ENCODE measurements at regions not wholly inside any gene's neighbourhood (a gene's known extent, or its start where the extent isn't known, plus 50 kb on each side); places are given as distances from the start of the nearest gene placed in this dataset.

DNA sequence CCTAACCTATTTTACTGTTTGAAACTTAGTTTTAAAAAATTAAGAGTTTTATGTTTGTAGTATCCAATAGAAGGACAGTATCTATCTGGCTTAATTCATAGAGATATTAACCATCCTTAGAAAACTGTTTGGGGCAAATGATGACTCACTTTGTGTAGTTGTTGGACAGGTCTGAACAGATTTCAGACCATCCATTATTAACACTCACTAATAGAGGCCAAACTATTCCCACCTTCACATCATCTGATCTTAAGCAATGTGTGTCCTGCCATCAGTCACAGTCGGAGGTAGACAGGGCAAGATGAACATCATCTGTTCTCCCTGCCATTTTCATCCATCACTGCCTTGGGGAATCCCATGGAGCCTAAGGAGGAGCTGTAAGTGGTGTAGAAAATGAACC lies 164.6 kb upstream of the DCC start:
- TF ChIP-seq, protein P1, sequence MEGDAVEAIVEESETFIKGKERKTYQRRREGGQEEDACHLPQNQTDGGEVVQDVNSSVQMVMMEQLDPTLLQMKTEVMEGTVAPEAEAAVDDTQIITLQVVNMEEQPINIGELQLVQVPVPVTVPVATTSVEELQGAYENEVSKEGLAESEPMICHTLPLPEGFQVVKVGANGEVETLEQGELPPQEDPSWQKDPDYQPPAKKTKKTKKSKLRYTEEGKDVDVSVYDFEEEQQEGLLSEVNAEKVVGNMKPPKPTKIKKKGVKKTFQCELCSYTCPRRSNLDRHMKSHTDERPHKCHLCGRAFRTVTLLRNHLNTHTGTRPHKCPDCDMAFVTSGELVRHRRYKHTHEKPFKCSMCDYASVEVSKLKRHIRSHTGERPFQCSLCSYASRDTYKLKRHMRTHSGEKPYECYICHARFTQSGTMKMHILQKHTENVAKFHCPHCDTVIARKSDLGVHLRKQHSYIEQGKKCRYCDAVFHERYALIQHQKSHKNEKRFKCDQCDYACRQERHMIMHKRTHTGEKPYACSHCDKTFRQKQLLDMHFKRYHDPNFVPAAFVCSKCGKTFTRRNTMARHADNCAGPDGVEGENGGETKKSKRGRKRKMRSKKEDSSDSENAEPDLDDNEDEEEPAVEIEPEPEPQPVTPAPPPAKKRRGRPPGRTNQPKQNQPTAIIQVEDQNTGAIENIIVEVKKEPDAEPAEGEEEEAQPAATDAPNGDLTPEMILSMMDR (IDR thresholded peaks at IDR 0.05; ENCODE audit: low read depth, low read length): no peak
- in situ Hi-C loops (cut with HindIII; ENCODE audit: low sequenced_read_pairs): no loop called here
- H3K4me3 ChIP-seq (ENCODE audit: low read depth, low read length): no peak overlapping the region
- DNase-seq (ENCODE audit: low read depth, low spot score): no peak

DNA sequence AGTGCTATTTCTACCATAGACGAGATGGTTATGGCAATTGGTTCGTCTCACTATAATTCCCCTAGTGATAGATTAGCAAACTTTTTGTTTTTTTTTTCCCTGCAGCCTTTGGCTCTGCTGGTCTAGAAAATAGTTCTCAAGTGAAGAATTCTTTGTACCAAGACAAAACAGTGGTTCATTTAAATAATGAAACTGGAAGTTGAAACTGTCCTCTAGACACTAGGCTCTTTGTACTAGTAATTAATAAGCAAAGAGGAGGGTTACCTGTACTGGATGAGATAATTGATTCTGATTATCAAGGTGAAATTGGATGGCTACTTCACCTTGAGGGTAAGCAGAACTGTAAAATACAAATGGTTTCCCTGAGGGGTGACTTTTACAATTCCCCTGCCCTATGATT lies 156.9 kb upstream of the DCC start:
- in situ Hi-C loops (cut with HindIII; ENCODE audit: low sequenced_read_pairs): no loop called here
- TF ChIP-seq, protein P1 (IDR thresholded peaks at IDR 0.05; ENCODE audit: low read depth, low read length): no peak

DNA sequence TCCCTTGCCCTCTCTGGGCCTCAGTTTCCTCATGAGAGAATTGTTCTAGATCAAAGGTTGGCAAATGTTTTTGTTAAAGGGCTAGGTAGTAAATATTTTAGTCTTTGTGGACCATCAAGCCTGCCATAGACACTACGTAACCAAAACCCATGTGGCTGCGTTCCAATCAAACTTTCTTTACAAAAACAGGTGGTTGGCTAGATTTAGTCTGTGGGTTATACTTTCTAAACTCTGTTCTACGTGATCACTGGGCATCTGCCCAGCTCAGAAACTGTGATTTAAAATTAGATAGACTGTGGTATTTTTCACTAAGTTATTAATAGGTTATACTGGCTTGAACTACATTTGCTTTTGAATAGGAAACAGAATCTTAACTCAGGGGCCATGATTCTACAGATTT lies 149.8 kb upstream of the DCC start:
- in situ Hi-C loops (cut with HindIII; ENCODE audit: low sequenced_read_pairs): no loop called here
- TF ChIP-seq, protein P1 (IDR thresholded peaks at IDR 0.05; ENCODE audit: low read depth, low read length): no peak
- H3K4me3 ChIP-seq (ENCODE audit: low read depth, low read length): no peak overlapping the region
- no peak for DNase-seq (ENCODE audit: low read depth, low spot score)

More for the DNA sequence above, 156.9 kb upstream of the DCC start:
- H3K4me3 ChIP-seq (ENCODE audit: low read depth, low read length): no peak overlapping the region
- no peak for DNase-seq (ENCODE audit: low read depth, low spot score)

DNA sequence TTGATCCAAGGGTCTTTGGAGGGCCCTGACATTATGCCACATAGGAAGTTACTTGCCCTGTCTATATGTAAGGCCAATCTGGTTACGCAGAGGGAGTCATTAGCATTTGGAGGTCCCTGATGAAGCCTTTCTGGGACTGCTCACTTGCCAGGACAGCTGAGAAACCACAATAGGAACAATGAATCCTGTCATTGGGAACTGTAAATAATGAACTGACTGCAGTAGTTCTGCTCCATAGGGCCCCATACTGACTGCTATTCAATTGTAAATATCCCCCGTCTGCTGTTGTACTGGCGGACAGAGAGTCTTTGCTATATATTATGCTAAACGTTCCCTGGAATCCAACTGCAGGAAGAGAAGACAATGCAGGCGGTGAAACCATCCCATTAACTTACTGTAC lies 149.4 kb upstream of the DCC start:
- in situ Hi-C loops (cut with HindIII; ENCODE audit: low sequenced_read_pairs): no loop called here
- DNase-seq (ENCODE audit: low read depth, low spot score): no peak
- no peak overlapping the region for H3K4me3 ChIP-seq (ENCODE audit: low read depth, low read length)
- TF ChIP-seq, protein P1 (IDR thresholded peaks at IDR 0.05; ENCODE audit: low read depth, low read length): no peak

DNA sequence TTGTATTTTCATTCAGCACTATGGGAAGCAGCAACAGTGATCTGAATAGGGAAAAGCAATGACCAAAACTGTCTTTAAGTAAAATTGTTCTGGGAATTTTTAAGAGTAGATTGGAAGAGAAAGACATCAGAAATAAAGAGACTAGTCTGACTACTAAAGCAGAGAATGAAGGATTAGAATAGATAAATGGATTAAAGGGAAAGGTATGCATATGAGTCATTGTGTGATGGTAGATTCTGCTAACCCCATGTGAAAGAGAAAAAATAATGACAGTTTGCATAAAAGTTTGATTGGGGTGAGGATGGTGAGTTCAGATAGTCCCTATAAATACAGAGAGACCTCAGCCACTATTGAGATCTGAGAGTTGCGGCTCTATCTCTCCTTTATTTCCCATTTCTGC lies 139.6 kb upstream of the DCC start:
- no peak overlapping the region for H3K4me3 ChIP-seq (ENCODE audit: low read depth, low read length)
- no peak for DNase-seq (ENCODE audit: low read depth, low spot score)
- in situ Hi-C loops (cut with HindIII; ENCODE audit: low sequenced_read_pairs): no loop called here
- TF ChIP-seq, protein P1 (IDR thresholded peaks at IDR 0.05; ENCODE audit: low read depth, low read length): no peak

DNA sequence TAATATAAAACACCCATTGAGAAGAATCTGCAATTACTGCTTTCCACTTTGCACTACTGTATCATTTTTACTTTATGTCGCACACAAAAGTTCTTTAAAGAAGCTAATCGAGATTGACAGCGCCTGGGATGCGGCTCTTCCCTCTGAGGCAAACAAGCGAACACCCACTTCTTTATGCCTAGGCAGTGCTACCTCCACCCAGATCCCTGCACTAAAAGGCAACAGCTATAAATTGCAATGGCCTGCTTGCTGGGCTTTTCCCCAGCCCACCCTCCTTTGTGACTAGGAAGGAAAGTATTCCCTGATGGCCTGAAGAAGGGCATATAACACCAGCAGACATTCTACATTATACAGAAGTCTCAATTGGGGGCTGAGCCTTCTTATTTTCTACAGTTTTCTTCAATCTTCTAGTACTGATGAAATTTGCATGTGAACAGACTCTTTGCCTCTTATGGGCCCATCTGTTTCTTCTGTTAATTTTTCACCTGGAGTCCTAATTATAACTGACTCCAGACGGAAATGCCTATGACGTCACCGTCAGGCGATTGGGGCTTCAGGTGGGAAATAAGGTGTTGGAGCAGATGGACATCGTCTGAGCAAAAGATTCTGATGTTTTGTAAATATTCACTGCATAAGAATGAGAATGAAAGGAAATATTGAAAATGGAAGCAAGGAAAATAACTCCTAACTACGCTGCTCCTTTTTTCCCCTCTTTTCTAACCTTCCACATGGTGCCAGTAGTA lies 138.9 kb upstream of the DCC start:
- TF ChIP-seq, protein P1 (IDR thresholded peaks at IDR 0.05; ENCODE audit: low read depth, low read length): no peak
- no peak overlapping the region for H3K4me3 ChIP-seq (ENCODE audit: low read depth, low read length)
- DNase-seq (ENCODE audit: low read depth, low spot score): no peak
- in situ Hi-C loops (cut with HindIII; ENCODE audit: low sequenced_read_pairs): no loop called here
